ENCODE measurements at regions not wholly inside any gene's neighbourhood (a gene's known extent, or its start where the extent isn't known, plus 50 kb on each side); places are given as distances from the start of the nearest gene placed in this dataset.
"Not testable (repeated sequence)": the region's sequence is repeated elsewhere in the genome, so short reads cannot be mapped to it uniquely, and the experiment has no call there.

GRCh38 chr16:52346709-52347108 lies 200.2 kb downstream of the TOX3 start:
- in situ Hi-C loops (cut with MboI; ENCODE audit: low sequenced_read_pairs) (no loop called here), dilution Hi-C loops (cut with HindIII; ENCODE audit: low sequenced_read_pairs, unreplicated experiment) (no loop called here), intact Hi-C loops (cut with micrococcal nuclease) (no loop called here)
- TF ChIP-seq MXI1 (IDR thresholded peaks at IDR 0.05; ENCODE audit: borderline replicate concordance, low read depth, low read length), result no peak
- TF ChIP-seq MAZ (IDR thresholded peaks at IDR 0.05; ENCODE audit: borderline replicate concordance, low read depth, low read length), result no peak
- CTCF ChIA-PET, result no interaction called here
- no peaks in the 10 kb centered on the region for H3K27me3 ChIP-seq (ENCODE audit: control insufficient read depth, insufficient read depth, low read length)
- H3K4me1 ChIP-seq (ENCODE audit: control insufficient read depth, insufficient read depth, low read length), result no peaks in the 10 kb centered on the region
- no peak overlapping the region for H4K91ac ChIP-seq (ENCODE audit: insufficient read depth, low read depth, low read length)
- H2BK15ac ChIP-seq (ENCODE audit: low read depth, low read length), result no peak overlapping the region
- H2BK5ac ChIP-seq (ENCODE audit: low read depth, low read length, poor library complexity, severe bottlenecking), result no peak overlapping the region
- no peaks in the 10 kb centered on the region for H4K20me1 ChIP-seq (ENCODE audit: insufficient read depth, low read length)
- H3K9me3 ChIP-seq (ENCODE audit: control insufficient read depth, insufficient read depth, low read length), result no peaks in the 10 kb centered on the region
- no peak overlapping the region for H3K23ac ChIP-seq (ENCODE audit: low read depth, low read length)
- no TSS peak for BruUV-seq (replicated peaks)
- no peak overlapping the region for H4K5ac ChIP-seq (ENCODE audit: low read depth, low read length)
- no peak overlapping the region for H2AFZ ChIP-seq (replicated peaks; ENCODE audit: low read length, poor library complexity)
- H3K9me1 ChIP-seq (ENCODE audit: insufficient read depth, low read length), result no peaks in the 10 kb centered on the region
- H3K27ac ChIP-seq (ENCODE audit: insufficient read depth, low read length), result no peak overlapping the region
- no CpG with 5 or more reads among the region's 2 CpGs for WGBS, 2 experiments (ENCODE audit: extremely low coverage in 2 of 2, insufficient read length in 1 of 2)
- no peak overlapping the region for H3K14ac ChIP-seq (replicated peaks; ENCODE audit: low read depth, low read length)
- no peaks in the 10 kb centered on the region for H3K79me1 ChIP-seq (ENCODE audit: low read depth in 1 of 2, low read length in 2 of 2)
- DNase-seq (no peak), ATAC-seq (ENCODE audit: low read depth) (no peak)
- no peak overlapping the region for H3K4me3 ChIP-seq (ENCODE audit: insufficient read depth, low read depth, low read length)
- H2AK5ac ChIP-seq (ENCODE audit: low read depth, low read length), result no peak overlapping the region
- no peak overlapping the region for H2BK20ac ChIP-seq (ENCODE audit: low read depth, low read length)
- no peak overlapping the region for H3K4ac ChIP-seq (ENCODE audit: low read depth, low read length)
- H4K8ac ChIP-seq (ENCODE audit: low read depth in 2 of 2, low read length in 2 of 2), result no peak overlapping the region
- no peak overlapping the region for H3K18ac ChIP-seq (ENCODE audit: low read depth, low read length)
- H3K36me3 ChIP-seq (ENCODE audit: control insufficient read depth, insufficient read depth, low read length), result no peaks in the 10 kb centered on the region
- H3K9ac ChIP-seq (ENCODE audit: low read depth, low read length), result no peak overlapping the region
- H3K4me2 ChIP-seq (ENCODE audit: low read depth, low read length), result no peak overlapping the region
- H2AK9ac ChIP-seq (replicated peaks; ENCODE audit: low read depth, low read length, poor library complexity), result no peak overlapping the region
- POLR2A ChIA-PET (ENCODE audit: unreplicated experiment), result no interaction called here
- no peak overlapping the region for H3K56ac ChIP-seq (ENCODE audit: extremely low read depth, insufficient read depth, low read length)
- no peak overlapping the region for H2BK120ac ChIP-seq (ENCODE audit: low read depth, low read length)

GRCh38 chr16:52333673-52334072 lies 213.3 kb downstream of the TOX3 start:
- H4K8ac ChIP-seq (ENCODE audit: low read depth in 2 of 2, low read length in 2 of 2); H3K4me1 ChIP-seq (ENCODE audit: control insufficient read depth, insufficient read depth, low read length); H3K14ac ChIP-seq (replicated peaks; ENCODE audit: low read depth, low read length); H2AFZ ChIP-seq (replicated peaks; ENCODE audit: low read length, poor library complexity); H2BK5ac ChIP-seq (ENCODE audit: low read depth, low read length, poor library complexity, severe bottlenecking); dilution Hi-C loops (cut with HindIII; ENCODE audit: low sequenced_read_pairs, unreplicated experiment); H3K4me2 ChIP-seq (ENCODE audit: low read depth, low read length); POLR2A ChIA-PET (ENCODE audit: unreplicated experiment); H2BK120ac ChIP-seq (ENCODE audit: low read depth, low read length); H3K79me1 ChIP-seq (ENCODE audit: low read depth in 1 of 2, low read length in 2 of 2); intact Hi-C loops (cut with micrococcal nuclease); H3K4ac ChIP-seq (ENCODE audit: low read depth, low read length); H4K91ac ChIP-seq (ENCODE audit: insufficient read depth, low read depth, low read length); H3K23ac ChIP-seq (ENCODE audit: low read depth, low read length); BruUV-seq (replicated peaks); H2BK20ac ChIP-seq (ENCODE audit: low read depth, low read length); H3K27ac ChIP-seq (ENCODE audit: insufficient read depth, low read length); H3K9ac ChIP-seq (ENCODE audit: low read depth, low read length); CTCF ChIA-PET; ATAC-seq (ENCODE audit: low read depth); H4K5ac ChIP-seq (ENCODE audit: low read depth, low read length); H4K20me1 ChIP-seq (ENCODE audit: insufficient read depth, low read length); H3K4me3 ChIP-seq (ENCODE audit: insufficient read depth, low read depth, low read length); DNase-seq; H2AK5ac ChIP-seq (ENCODE audit: low read depth, low read length); H3K18ac ChIP-seq (ENCODE audit: low read depth, low read length); H3K9me1 ChIP-seq (ENCODE audit: insufficient read depth, low read length); H3K36me3 ChIP-seq (ENCODE audit: control insufficient read depth, insufficient read depth, low read length); H3K56ac ChIP-seq (ENCODE audit: extremely low read depth, insufficient read depth, low read length); H2AK9ac ChIP-seq (replicated peaks; ENCODE audit: low read depth, low read length, poor library complexity); in situ Hi-C loops (cut with MboI; ENCODE audit: low sequenced_read_pairs); H3K27me3 ChIP-seq (ENCODE audit: control insufficient read depth, insufficient read depth, low read length); H2BK15ac ChIP-seq (ENCODE audit: low read depth, low read length); H3K9me3 ChIP-seq (ENCODE audit: control insufficient read depth, insufficient read depth, low read length): not testable (repeated sequence)
- no CpG with 5 or more reads among the region's 8 CpGs for WGBS, 2 experiments (ENCODE audit: extremely low coverage in 2 of 2, insufficient read length in 1 of 2)

Measured in IMR-90 (cell line).